H1 (cell line): ENCODE measurements at regions not wholly inside any gene's neighbourhood (a gene's known extent, or its start where the extent isn't known, plus 50 kb on each side); places are given as distances from the start of the nearest gene placed in this dataset.

ENCODE experiments used
- BRCA1 ChIP-seq: IDR thresholded peaks from 2 replicates; pipeline ENCODE4 v1.6.1; 2012; ENCODE audit warnings: low read depth, low read length, improper control_type of control experiment
- CBX5 ChIP-seq: fragments of 300-800, 300-1000 bp; sonication (generic); IDR thresholded peaks from 2 replicates; pipeline ENCODE4 v1.7.1; 2016; ENCODE audit warnings: antibody characterized with exemption, low read length, low read depth
- CBX8 ChIP-seq: fragments of 300-800, 300-1000 bp; sonication (generic); IDR thresholded peaks from 2 replicates; pipeline ENCODE4 v1.7.1; 2016; ENCODE audit warnings: low read depth, low read length, borderline replicate concordance
- CEBPB ChIP-seq: IDR thresholded peaks from 2 replicates; pipeline ENCODE4 v1.6.1; 2012; ENCODE audit warnings: low read depth, low read length
- EP300 ChIP-seq, 2 experiments: IDR thresholded peaks; 1 replicate in 1 of 2; 2 replicates in 1 of 2; pipeline ENCODE4 v1.6.1; 2011 to 2012; ENCODE audit warnings: low read depth in 2 of 2, low read length in 2 of 2, mild to moderate bottlenecking in 2 of 2, borderline replicate concordance in 1 of 2, inconsistent platforms in 1 of 2, moderate library complexity in 1 of 2
- JUN ChIP-seq: IDR thresholded peaks from 2 replicates; pipeline ENCODE4 v1.6.1; 2011; ENCODE audit warnings: low read depth, mild to moderate bottlenecking, improper control_type of control experiment, low read length
- MAFK ChIP-seq: IDR thresholded peaks from 2 replicates; pipeline ENCODE4 v1.6.1; 2012; ENCODE audit warnings: low read depth, mild to moderate bottlenecking, improper control_type of control experiment, low read length
- POLR2A ChIP-seq, 2 experiments: IDR thresholded peaks; 1 replicate in 1 of 2; 2 replicates in 1 of 2; pipeline ENCODE4 v1.6.1; 2011; ENCODE audit warnings: low read depth in 2 of 2, low read length in 2 of 2, mild to moderate bottlenecking in 2 of 2; ENCODE audit errors: control extremely low read depth in 1 of 2
- RAD21 ChIP-seq, 2 experiments: IDR thresholded peaks in 1 of 2; conservative IDR thresholded peaks in 1 of 2; 2 replicates each; pipeline ENCODE4 v1.6.1; 2011; ENCODE audit warnings: low read depth in 2 of 2, low read length in 2 of 2, improper control_type of control experiment in 1 of 2, inconsistent platforms in 1 of 2, mild to moderate bottlenecking in 1 of 2, moderate library complexity in 1 of 2
- TF ChIP-seq, protein P1 (sequence below): IDR thresholded peaks from 2 replicates; pipeline ENCODE4 v1.6.1; 2011; ENCODE audit warnings: low read length, improper control_type of control experiment
- TF ChIP-seq, protein P2 (sequence below), 3 experiments: IDR thresholded peaks; 1 replicate in 2 of 3; 2 replicates in 1 of 3; pipeline versions ENCODE4 v1.5.1 to v1.6.1; 2011; ENCODE audit warnings: low read length in 3 of 3, mild to moderate bottlenecking in 3 of 3, inconsistent platforms in 2 of 3, low read depth in 1 of 3, moderate library complexity in 1 of 3; ENCODE audit not compliant: insufficient read depth in 1 of 3; ENCODE audit errors: control extremely low read depth in 1 of 3
- TF ChIP-seq, protein P3 (sequence below): IDR thresholded peaks from 2 replicates; pipeline ENCODE4 v1.6.1; 2012; ENCODE audit warnings: inconsistent platforms
- TF ChIP-seq, protein P4 (sequence below): IDR thresholded peaks from 2 replicates; pipeline ENCODE4 v1.6.1; 2012; ENCODE audit warnings: low read length, inconsistent platforms

GRCh38 chr2:62296832-62297623, 101.1 kb downstream of the B3GNT2 start:
- no peak for TF ChIP-seq POLR2A (IDR thresholded peaks at IDR 0.05; ENCODE audit: control extremely low read depth in 1 of 2, low read depth in 2 of 2, low read length in 2 of 2)
- TF ChIP-seq BRCA1, result no peak
- TF ChIP-seq, protein P1, sequence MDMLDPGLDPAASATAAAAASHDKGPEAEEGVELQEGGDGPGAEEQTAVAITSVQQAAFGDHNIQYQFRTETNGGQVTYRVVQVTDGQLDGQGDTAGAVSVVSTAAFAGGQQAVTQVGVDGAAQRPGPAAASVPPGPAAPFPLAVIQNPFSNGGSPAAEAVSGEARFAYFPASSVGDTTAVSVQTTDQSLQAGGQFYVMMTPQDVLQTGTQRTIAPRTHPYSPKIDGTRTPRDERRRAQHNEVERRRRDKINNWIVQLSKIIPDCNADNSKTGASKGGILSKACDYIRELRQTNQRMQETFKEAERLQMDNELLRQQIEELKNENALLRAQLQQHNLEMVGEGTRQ, result no peak
- TF ChIP-seq, protein P2, sequence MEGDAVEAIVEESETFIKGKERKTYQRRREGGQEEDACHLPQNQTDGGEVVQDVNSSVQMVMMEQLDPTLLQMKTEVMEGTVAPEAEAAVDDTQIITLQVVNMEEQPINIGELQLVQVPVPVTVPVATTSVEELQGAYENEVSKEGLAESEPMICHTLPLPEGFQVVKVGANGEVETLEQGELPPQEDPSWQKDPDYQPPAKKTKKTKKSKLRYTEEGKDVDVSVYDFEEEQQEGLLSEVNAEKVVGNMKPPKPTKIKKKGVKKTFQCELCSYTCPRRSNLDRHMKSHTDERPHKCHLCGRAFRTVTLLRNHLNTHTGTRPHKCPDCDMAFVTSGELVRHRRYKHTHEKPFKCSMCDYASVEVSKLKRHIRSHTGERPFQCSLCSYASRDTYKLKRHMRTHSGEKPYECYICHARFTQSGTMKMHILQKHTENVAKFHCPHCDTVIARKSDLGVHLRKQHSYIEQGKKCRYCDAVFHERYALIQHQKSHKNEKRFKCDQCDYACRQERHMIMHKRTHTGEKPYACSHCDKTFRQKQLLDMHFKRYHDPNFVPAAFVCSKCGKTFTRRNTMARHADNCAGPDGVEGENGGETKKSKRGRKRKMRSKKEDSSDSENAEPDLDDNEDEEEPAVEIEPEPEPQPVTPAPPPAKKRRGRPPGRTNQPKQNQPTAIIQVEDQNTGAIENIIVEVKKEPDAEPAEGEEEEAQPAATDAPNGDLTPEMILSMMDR (IDR thresholded peaks at IDR 0.05; ENCODE audit: control extremely low read depth in 1 of 3, insufficient read depth in 1 of 3, low read depth in 1 of 3, low read length in 3 of 3), result no peak
- TF ChIP-seq MAFK, result no peak
- TF ChIP-seq CBX8, result no peak
- TF ChIP-seq, protein P3, sequence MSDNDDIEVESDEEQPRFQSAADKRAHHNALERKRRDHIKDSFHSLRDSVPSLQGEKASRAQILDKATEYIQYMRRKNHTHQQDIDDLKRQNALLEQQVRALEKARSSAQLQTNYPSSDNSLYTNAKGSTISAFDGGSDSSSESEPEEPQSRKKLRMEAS, result no peak
- TF ChIP-seq, protein P4, sequence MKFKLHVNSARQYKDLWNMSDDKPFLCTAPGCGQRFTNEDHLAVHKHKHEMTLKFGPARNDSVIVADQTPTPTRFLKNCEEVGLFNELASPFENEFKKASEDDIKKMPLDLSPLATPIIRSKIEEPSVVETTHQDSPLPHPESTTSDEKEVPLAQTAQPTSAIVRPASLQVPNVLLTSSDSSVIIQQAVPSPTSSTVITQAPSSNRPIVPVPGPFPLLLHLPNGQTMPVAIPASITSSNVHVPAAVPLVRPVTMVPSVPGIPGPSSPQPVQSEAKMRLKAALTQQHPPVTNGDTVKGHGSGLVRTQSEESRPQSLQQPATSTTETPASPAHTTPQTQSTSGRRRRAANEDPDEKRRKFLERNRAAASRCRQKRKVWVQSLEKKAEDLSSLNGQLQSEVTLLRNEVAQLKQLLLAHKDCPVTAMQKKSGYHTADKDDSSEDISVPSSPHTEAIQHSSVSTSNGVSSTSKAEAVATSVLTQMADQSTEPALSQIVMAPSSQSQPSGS, result no peak
- TF ChIP-seq CEBPB, result no peak
- no peak for TF ChIP-seq CBX5
- TF ChIP-seq RAD21 (IDR thresholded peaks at IDR 0.05 in 1 of 2, conservative IDR thresholded peaks at IDR 0.05 in 1 of 2; ENCODE audit: low read depth in 2 of 2, low read length in 2 of 2), result no peak
- no peak for TF ChIP-seq JUN
- TF ChIP-seq EP300 (IDR thresholded peaks at IDR 0.05; ENCODE audit: borderline replicate concordance in 1 of 2, low read depth in 2 of 2, low read length in 2 of 2), result no peak
